ENCODE measurements at regions not wholly inside any gene's neighbourhood (a gene's known extent, or its start where the extent isn't known, plus 50 kb on each side); places are given as distances from the start of the nearest gene placed in this dataset.

- ChIA-PET CTCF (no interaction called here), POLR2A (no interaction called here)
- no peaks in the 10 kb centered on the region for H3K4me1 Mint-ChIP-seq
- peaks cover 4% of the 10 kb centered on the region for H3K9me3 Mint-ChIP-seq
- no peak overlapping the region for H3K27ac Mint-ChIP-seq
- no peak for TF ChIP-seq CTCF (IDR thresholded peaks at IDR 0.05)
- ATAC-seq (ENCODE audit: low read depth), result no peak
- DNase-seq, result no peak
- H3K4me3 Mint-ChIP-seq, result no peak overlapping the region
- H3K27me3 Mint-ChIP-seq, result no peaks in the 10 kb centered on the region
- H3K36me3 Mint-ChIP-seq (ENCODE audit: low read depth), result no peaks in the 10 kb centered on the region
- intact Hi-C loops (cut with micrococcal nuclease), result no loop called here
Observed at GRCh38 chr7:109964780-109965179, 1126.1 kb upstream of the LRRN3 start.

GRCh38 chr7:109967406-109967805 is 1123.5 kb upstream of the LRRN3 start:
- CTCF ChIA-PET, result no interaction called here

GRCh38 chr7:109983618-109984017 is 1107.3 kb upstream of the LRRN3 start:
- H3K9me3 Mint-ChIP-seq, result peaks cover 8% of the 10 kb centered on the region
- no peak overlapping the region for H3K27ac Mint-ChIP-seq
- no peaks in the 10 kb centered on the region for H3K4me1 Mint-ChIP-seq
- no peak for TF ChIP-seq CTCF (IDR thresholded peaks at IDR 0.05)
- intact Hi-C loops (cut with micrococcal nuclease), result no loop called here
- H3K36me3 Mint-ChIP-seq (ENCODE audit: low read depth), result no peaks in the 10 kb centered on the region
- ATAC-seq (ENCODE audit: low read depth) (no peak), DNase-seq (no peak)
- POLR2A ChIA-PET, result no interaction called here
- no peaks in the 10 kb centered on the region for H3K27me3 Mint-ChIP-seq
- no peak overlapping the region for H3K4me3 Mint-ChIP-seq
- CTCF ChIA-PET, result no interaction called here

More at GRCh38 chr7:109967406-109967805, 1123.5 kb upstream of the LRRN3 start:
- DNase-seq (no peak), ATAC-seq (ENCODE audit: low read depth) (no peak)
- no peak for TF ChIP-seq CTCF (IDR thresholded peaks at IDR 0.05)
- H3K9me3 Mint-ChIP-seq, result peaks cover 4% of the 10 kb centered on the region
- no peaks in the 10 kb centered on the region for H3K4me1 Mint-ChIP-seq
- H3K27ac Mint-ChIP-seq, result no peak overlapping the region
- intact Hi-C loops (cut with micrococcal nuclease), result no loop called here
- no peaks in the 10 kb centered on the region for H3K27me3 Mint-ChIP-seq
- POLR2A ChIA-PET, result no interaction called here
- H3K4me3 Mint-ChIP-seq, result no peak overlapping the region
- no peaks in the 10 kb centered on the region for H3K36me3 Mint-ChIP-seq (ENCODE audit: low read depth)

- ChIA-PET CTCF (no interaction called here), POLR2A (no interaction called here)
- Mint-ChIP-seq H3K27me3 (no peaks in the 10 kb centered on the region), H3K36me3 (ENCODE audit: low read depth) (no peaks in the 10 kb centered on the region), H3K9me3 (peaks cover 8% of the 10 kb centered on the region), H3K4me3 (no peak overlapping the region), H3K4me1 (no peaks in the 10 kb centered on the region), H3K27ac (no peak overlapping the region)
- DNase-seq, result no peak
- intact Hi-C loops (cut with micrococcal nuclease), result no loop called here
- no peak for ATAC-seq (ENCODE audit: low read depth)
- TF ChIP-seq CTCF (IDR thresholded peaks at IDR 0.05), result no peak
Observed at GRCh38 chr7:109984729-109985128, 1106.2 kb upstream of the LRRN3 start.

- peaks cover 8% of the 10 kb centered on the region for H3K9me3 Mint-ChIP-seq
- H3K36me3 Mint-ChIP-seq (ENCODE audit: low read depth), result no peaks in the 10 kb centered on the region
- no peaks in the 10 kb centered on the region for H3K4me1 Mint-ChIP-seq
- H3K27ac Mint-ChIP-seq, result no peak overlapping the region
- ChIA-PET CTCF (no interaction called here), POLR2A (no interaction called here)
- no peak for TF ChIP-seq CTCF (IDR thresholded peaks at IDR 0.05)
- no peaks in the 10 kb centered on the region for H3K27me3 Mint-ChIP-seq
- ATAC-seq (ENCODE audit: low read depth) (no peak), DNase-seq (no peak)
- no peak overlapping the region for H3K4me3 Mint-ChIP-seq
- intact Hi-C loops (cut with micrococcal nuclease), result no loop called here
Observed at GRCh38 chr7:109986701-109987100, 1104.2 kb upstream of the LRRN3 start.
